ENCODE measurements at regions not wholly inside any gene's neighbourhood (a gene's known extent, or its start where the extent isn't known, plus 50 kb on each side); places are given as distances from the start of the nearest gene placed in this dataset.
"Not testable (repeated sequence)": the region's sequence is repeated elsewhere in the genome, so short reads cannot be mapped to it uniquely, and the experiment has no call there.

DNA sequence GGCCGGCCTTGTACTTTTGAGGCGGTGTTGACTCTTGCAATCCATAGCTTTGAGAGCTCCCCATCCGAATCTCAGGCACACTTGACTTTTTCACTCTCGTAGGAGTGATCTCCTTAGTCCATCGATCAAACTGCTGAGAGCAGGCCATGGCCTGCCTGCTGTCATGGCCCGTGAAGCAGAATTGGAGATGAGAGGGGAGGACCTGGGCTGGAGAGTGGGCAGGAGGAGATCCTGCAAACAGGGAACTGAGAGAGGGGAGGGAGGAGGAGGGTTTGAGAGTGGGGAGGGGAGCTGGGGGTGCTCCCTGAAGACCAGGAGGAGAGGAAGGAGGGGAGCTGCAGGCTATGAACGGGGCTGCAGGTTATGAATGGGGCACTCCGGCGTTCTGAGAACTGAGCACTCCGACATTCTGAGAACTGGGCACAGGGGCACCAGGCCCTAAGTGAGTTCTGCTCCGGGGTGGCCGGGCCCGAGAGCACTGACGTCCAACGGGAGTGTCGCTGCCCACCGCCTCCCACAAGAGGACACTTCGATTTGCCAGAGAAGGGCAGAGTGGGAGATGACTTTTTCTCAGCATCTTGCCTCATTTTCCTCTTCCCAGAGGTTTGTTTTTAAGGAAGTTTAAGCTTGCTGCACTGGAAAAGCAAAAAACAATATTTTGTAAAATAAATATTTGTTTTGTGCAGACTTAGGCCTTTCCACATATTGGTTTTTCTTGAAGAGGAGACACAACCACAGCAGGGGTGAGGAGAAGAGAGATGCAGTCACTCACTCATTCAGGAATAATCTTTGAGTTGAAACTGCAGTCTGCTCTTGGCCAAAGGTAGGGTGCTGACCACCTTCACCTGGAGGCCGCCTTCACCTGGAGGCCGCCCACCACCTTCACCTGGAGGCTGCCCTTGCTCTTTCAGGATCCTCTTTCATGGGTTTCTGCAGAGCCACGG is 194.2 kb downstream of the NPIPB11 start:
- in situ Hi-C loops (cut with MboI; ENCODE audit: low sequenced_read_pairs); H2AK9ac ChIP-seq (replicated peaks; ENCODE audit: low read depth, low read length, poor library complexity); DNase-seq; H3K27ac ChIP-seq (ENCODE audit: insufficient read depth, low read length); H3K4ac ChIP-seq (ENCODE audit: low read depth, low read length); dilution Hi-C loops (cut with HindIII; ENCODE audit: low sequenced_read_pairs, unreplicated experiment); H2BK5ac ChIP-seq (ENCODE audit: low read depth, low read length, poor library complexity, severe bottlenecking); H4K5ac ChIP-seq (ENCODE audit: low read depth, low read length); H3K23ac ChIP-seq (ENCODE audit: low read depth, low read length); H3K4me1 ChIP-seq (ENCODE audit: control insufficient read depth, insufficient read depth, low read length); H3K9ac ChIP-seq (ENCODE audit: low read depth, low read length); POLR2A ChIA-PET (ENCODE audit: unreplicated experiment); H2AK5ac ChIP-seq (ENCODE audit: low read depth, low read length); H3K9me3 ChIP-seq (ENCODE audit: control insufficient read depth, insufficient read depth, low read length); BruUV-seq (replicated peaks); H3K14ac ChIP-seq (replicated peaks; ENCODE audit: low read depth, low read length); H3K18ac ChIP-seq (ENCODE audit: low read depth, low read length); H3K56ac ChIP-seq (ENCODE audit: extremely low read depth, insufficient read depth, low read length); H4K91ac ChIP-seq (ENCODE audit: insufficient read depth, low read depth, low read length); H2BK15ac ChIP-seq (ENCODE audit: low read depth, low read length); H3K4me3 ChIP-seq (ENCODE audit: insufficient read depth, low read depth, low read length); H2BK20ac ChIP-seq (ENCODE audit: low read depth, low read length); H3K4me2 ChIP-seq (ENCODE audit: low read depth, low read length); H3K79me1 ChIP-seq (ENCODE audit: low read depth in 1 of 2, low read length in 2 of 2); intact Hi-C loops (cut with micrococcal nuclease); CTCF ChIA-PET; H3K27me3 ChIP-seq (ENCODE audit: control insufficient read depth, insufficient read depth, low read length); H4K8ac ChIP-seq (ENCODE audit: low read depth in 2 of 2, low read length in 2 of 2); H2AFZ ChIP-seq (replicated peaks; ENCODE audit: low read length, poor library complexity); H4K20me1 ChIP-seq (ENCODE audit: insufficient read depth, low read length); H2BK120ac ChIP-seq (ENCODE audit: low read depth, low read length); ATAC-seq (ENCODE audit: low read depth); H3K9me1 ChIP-seq (ENCODE audit: insufficient read depth, low read length): not testable (repeated sequence)
- WGBS, 2 experiments (ENCODE audit: extremely low coverage in 2 of 2, insufficient read length in 1 of 2), result 100% methylated on average over 6 of the region's 21 CpGs; no CpG with 5 or more reads in 1 of the 2 experiments
- peaks cover 18% of the 10 kb centered on the region; the same call in 1 of the 2 replicates for H3K36me3 ChIP-seq (ENCODE audit: control insufficient read depth, insufficient read depth, low read length)

DNA sequence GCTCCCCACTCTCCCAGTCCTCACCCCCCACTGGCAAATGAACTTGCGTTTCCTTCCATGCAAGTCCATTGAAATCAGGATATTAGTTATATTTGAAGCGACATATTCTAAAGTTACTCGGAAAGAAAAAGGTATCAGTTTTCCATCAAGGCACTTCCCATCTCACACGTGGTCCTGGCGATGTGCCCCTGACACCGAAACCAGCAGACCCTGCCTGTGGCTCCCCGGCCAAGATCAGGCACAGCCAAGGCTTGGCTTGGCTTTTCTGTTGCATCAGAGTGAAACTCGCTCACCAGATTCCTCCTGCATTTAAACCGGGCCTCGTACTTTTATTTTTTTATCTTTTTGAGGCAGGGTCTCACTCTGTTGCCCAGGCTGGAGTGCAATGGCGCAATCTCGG is 195.1 kb downstream of the NPIPB11 start:
- intact Hi-C loops (cut with micrococcal nuclease); H2AK9ac ChIP-seq (replicated peaks; ENCODE audit: low read depth, low read length, poor library complexity); BruUV-seq (replicated peaks); H3K9me1 ChIP-seq (ENCODE audit: insufficient read depth, low read length); H2AK5ac ChIP-seq (ENCODE audit: low read depth, low read length); H2BK120ac ChIP-seq (ENCODE audit: low read depth, low read length); ATAC-seq (ENCODE audit: low read depth); H2BK5ac ChIP-seq (ENCODE audit: low read depth, low read length, poor library complexity, severe bottlenecking); H3K27me3 ChIP-seq (ENCODE audit: control insufficient read depth, insufficient read depth, low read length); H3K4ac ChIP-seq (ENCODE audit: low read depth, low read length); H4K8ac ChIP-seq (ENCODE audit: low read depth in 2 of 2, low read length in 2 of 2); H3K9me3 ChIP-seq (ENCODE audit: control insufficient read depth, insufficient read depth, low read length); H3K4me3 ChIP-seq (ENCODE audit: insufficient read depth, low read depth, low read length); H3K14ac ChIP-seq (replicated peaks; ENCODE audit: low read depth, low read length); H3K79me1 ChIP-seq (ENCODE audit: low read depth in 1 of 2, low read length in 2 of 2); H3K27ac ChIP-seq (ENCODE audit: insufficient read depth, low read length); H2BK20ac ChIP-seq (ENCODE audit: low read depth, low read length); H3K56ac ChIP-seq (ENCODE audit: extremely low read depth, insufficient read depth, low read length); H2BK15ac ChIP-seq (ENCODE audit: low read depth, low read length); CTCF ChIA-PET; H4K91ac ChIP-seq (ENCODE audit: insufficient read depth, low read depth, low read length); dilution Hi-C loops (cut with HindIII; ENCODE audit: low sequenced_read_pairs, unreplicated experiment); H3K9ac ChIP-seq (ENCODE audit: low read depth, low read length); H3K18ac ChIP-seq (ENCODE audit: low read depth, low read length); H3K4me1 ChIP-seq (ENCODE audit: control insufficient read depth, insufficient read depth, low read length); H2AFZ ChIP-seq (replicated peaks; ENCODE audit: low read length, poor library complexity); H4K20me1 ChIP-seq (ENCODE audit: insufficient read depth, low read length); H4K5ac ChIP-seq (ENCODE audit: low read depth, low read length); H3K4me2 ChIP-seq (ENCODE audit: low read depth, low read length); POLR2A ChIA-PET (ENCODE audit: unreplicated experiment); H3K23ac ChIP-seq (ENCODE audit: low read depth, low read length); DNase-seq; in situ Hi-C loops (cut with MboI; ENCODE audit: low sequenced_read_pairs): not testable (repeated sequence)
- H3K36me3 ChIP-seq (ENCODE audit: control insufficient read depth, insufficient read depth, low read length), result peaks cover 14% of the 10 kb centered on the region; the same call in 1 of the 2 replicates
- WGBS, 2 experiments (ENCODE audit: extremely low coverage in 2 of 2, insufficient read length in 1 of 2), result 100% methylated on average over 1 of the region's 12 CpGs; no CpG with 5 or more reads in 1 of the 2 experiments

Data from IMR-90 (cell line).